DMS79 (cell line): ENCODE measurements at regions not wholly inside any gene's neighbourhood (a gene's known extent, or its start where the extent isn't known, plus 50 kb on each side); places are given as distances from the start of the nearest gene placed in this dataset.
"Not testable (repeated sequence)": the region's sequence is repeated elsewhere in the genome, so short reads cannot be mapped to it uniquely, and the experiment has no call there.

ENCODE experiments used
- DNase-seq: peaks from one replicate; lab custom pipeline; 2025; lab: John Stamatoyannopoulos, UW

DNA sequence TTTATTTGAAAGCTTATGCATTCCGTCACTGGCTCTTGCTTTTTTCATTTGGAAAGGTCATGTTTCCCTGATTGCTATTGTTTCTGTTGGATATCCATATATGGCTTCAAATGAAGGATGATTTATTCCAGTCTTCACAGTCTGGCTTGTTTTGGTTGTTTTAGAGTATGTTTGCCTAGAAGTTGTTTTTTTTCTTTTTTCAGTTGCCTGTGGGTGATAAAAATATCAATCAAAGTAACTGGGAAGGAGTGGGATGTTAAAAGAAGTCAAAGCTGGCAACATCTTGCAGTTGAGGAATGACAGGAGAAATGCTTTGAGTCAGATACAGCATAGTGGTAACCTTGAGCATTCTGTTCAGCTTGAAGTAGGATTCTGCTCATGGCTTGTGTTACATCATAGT is 610.5 kb downstream of the PLOD2 start:
- DNase-seq = no peak

DNA sequence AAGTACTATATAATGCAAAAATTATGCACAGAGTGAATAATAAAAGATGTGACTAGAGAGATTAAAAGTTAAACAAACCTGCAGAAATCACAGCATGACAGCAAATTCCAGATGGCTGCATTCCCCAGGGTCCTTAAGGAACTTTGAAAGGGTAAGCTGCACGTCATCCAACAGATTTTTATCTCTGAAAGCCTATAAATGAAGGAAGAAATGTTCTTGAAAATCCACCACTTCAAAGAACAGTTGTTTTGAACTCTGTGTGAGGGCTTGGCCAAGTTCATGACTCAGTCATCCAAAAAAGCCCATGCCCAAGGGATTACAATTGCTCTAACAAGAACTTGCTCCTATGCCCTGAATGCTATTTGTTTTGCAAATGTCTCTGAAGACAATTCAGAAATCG is 603.6 kb downstream of the PLOD2 start:
- no peak for DNase-seq

GRCh38 chr3:145578471-145578870 is 582.5 kb downstream of the PLOD2 start:
- no peak for DNase-seq

DNA sequence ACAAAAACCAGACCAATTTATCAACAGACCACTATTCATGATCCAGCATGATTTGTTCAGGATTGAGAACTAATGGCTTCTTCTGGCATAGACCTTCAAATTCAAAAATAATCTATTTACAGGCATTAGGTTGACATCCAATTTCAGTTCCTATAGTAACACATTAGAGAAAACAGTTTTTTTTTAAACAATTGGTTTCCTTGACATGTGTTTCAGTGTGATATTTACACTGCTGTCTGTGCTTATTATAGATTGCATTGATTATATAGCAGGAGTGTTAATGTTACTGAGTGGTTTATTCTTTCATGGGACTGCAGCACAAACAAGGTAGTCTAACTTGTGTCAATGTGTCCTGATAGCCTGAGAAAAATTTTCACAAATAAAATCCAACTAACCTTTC is 579.3 kb downstream of the PLOD2 start:
- DNase-seq = no peak

- no peak for DNase-seq
Measured at GRCh38 chr3:145604851-145605250, 556.1 kb downstream of the PLOD2 start.

DNA sequence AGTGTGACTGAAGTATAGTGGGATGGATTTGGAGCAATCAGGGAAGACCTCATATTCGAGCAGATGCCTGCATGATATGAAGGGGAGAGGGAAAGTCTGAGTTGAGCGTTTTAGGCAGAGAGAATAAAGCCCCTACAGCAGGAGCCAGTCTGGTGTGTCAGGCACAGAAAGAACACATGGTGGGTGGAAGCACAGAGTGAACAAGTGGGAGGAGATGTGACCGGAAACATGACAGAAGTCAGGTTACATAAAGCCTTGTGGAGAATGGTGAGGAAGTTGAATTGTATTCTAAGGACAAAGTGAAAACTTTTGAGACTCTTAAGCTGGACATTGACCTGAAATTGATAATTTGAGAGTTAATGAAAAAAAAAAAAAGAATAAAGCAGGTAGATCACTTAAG is 541.0 kb downstream of the PLOD2 start:
- no peak for DNase-seq

GRCh38 chr3:145620486-145620885 is 540.5 kb downstream of the PLOD2 start:
- DNase-seq = no peak

DNA sequence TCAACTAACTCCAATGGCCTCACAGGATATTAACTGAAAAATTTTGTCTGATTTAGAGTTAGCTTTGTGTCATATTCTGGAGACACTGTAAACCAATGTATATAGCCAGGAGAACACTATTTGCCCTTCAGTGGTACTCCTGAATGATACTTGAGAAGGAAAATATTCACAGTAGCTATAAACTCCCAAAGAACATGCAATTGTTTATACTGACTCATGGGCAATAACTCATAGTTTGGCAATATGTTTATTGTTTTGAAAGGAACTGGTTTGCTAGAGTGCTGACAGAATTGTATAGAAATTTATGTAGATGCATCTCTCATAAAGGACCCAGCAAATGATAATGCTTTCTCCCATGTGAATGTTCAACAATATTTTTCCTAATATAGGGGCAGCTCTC is 537.6 kb downstream of the PLOD2 start:
- DNase-seq = no peak

- DNase-seq = no peak
Measured at GRCh38 chr3:145628211-145628610, 532.8 kb downstream of the PLOD2 start.

GRCh38 chr3:145637105-145637504 is 523.9 kb downstream of the PLOD2 start:
- no peak for DNase-seq

DNA sequence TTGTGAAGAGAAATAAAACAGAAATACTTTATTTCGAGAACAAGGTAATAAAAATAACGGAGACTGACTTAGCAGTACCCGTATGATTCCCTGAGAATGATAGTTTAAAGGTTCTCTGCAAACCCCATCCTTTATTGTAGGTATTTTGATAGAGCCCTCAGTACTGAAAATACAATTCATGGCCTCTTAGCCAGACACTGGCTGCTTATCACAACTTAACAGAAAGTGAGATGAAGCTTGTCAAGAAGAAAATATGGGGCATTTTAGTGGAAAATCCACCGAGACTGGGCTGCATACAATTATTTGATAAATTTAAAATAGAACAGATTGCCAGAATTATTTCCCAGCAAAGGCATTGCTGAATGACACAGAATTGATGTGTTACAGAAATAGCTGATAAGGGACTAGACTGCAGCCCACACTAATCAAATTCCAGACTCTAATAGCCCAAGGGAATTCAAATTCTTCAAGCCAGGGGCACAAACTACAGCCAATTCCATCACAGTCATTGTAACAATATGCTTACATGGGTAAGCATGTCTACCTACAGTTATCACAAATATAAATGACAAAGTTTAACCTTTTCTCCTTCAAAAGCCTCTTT is 521.9 kb downstream of the PLOD2 start:
- DNase-seq = no peak

GRCh38 chr3:145639875-145640274 is 521.1 kb downstream of the PLOD2 start:
- no peak for DNase-seq

DNA sequence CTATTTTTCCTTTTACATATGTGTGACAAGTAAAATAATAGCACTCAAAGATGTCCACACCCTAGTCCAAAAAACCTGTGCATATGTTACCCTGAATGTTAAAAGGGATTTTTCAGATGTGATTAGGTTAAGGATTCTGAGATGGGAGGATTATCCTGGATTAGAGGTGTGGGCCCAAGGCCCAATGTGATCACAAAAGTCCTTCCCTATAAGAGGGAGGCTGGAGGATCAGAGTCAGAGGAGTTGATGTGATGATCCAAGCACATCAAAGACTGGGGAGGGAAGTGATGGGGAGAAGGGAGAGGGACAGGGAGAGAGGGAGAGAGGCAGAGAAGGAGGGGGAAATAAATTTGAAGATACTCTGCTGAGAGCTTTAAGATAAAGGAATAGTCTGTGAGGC is 512.6 kb downstream of the PLOD2 start:
- no peak for DNase-seq

DNA sequence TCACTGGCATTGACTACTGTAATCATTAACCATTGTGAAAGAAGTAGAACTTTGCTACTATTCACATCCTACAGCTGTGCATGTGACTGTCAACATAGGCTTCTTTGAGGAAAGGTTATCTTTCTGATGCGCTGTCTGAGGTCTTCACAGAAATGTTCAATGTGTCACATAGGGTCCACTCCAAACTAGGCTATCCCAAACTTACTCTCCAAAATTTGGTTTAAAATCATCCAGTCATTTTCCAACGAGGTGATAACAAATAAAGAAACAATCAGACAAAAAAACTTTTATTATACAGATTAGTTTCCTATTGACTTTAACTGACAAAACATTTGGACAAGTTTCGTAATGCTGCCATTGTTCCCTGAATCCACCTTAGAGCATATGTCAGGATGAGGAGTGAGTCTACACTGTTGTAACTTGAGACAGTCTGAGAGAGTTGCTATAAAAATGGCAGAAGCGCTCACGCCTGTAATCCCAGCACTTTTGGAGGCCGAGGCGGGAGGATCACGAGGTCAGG is 511.6 kb downstream of the PLOD2 start:
- DNase-seq = no peak

GRCh38 chr3:145650170-145650569 is 510.8 kb downstream of the PLOD2 start:
- no peak for DNase-seq

DNA sequence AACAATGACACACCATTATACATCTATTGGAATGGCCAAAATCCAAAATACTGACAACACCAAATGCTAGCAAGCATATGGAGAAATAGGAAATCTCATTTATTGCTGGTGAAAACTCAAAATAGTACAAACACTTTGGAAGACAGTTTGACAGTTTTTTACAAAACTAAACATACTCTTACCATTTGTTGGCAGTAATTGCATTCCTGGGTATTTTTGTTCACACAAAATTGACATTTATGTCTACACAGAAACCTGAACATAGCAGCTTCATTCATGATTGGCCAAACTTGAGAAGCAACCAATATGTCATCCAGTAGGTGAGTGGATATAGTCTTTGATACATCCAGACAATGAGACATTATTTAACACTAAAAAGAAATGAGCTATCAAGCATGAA is 489.9 kb downstream of the PLOD2 start:
- no peak for DNase-seq

DNA sequence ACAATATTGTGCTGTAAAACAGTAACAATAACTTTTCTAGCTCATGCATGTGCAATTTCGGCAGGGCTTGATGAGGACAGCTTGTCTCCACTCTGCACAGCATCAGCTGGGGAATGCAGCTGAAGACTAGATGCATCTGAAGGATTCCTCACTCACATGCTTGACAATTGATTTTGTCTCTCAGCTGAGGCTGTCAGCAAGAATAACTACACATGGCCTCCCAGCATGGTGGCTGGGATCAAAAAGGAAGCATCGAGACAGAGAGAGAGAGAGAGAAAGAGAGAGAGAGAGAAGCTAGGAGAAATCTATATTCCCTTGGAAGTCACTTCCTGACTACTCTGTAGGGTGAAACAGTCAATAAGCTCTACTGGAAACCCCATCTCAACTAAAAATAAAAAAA is 487.1 kb downstream of the PLOD2 start:
- DNase-seq = no peak

DNA sequence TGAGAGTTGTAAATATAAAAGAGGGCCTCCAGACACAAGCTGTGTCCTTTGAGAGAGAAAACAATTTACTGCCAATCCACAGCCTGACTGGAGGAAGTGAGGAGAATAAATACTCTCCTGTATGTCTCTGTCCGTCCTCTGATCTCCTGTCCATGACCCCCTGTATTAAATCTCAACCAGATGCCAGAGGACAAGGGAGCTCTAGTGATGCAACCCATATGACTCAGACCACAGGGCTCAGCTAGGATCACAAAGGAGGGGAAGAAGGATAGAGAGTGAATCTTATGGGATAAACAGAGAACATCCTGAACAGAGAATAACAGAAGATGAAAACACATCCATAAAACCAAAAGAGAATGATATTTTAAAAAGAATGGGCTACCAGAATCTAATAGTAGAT is 482.6 kb downstream of the PLOD2 start:
- no peak for DNase-seq

- DNase-seq = no peak
Measured at GRCh38 chr3:145681181-145681580, 479.8 kb downstream of the PLOD2 start.

GRCh38 chr3:145687978-145688377 is 473.0 kb downstream of the PLOD2 start:
- DNase-seq = not testable (repeated sequence)

DNA sequence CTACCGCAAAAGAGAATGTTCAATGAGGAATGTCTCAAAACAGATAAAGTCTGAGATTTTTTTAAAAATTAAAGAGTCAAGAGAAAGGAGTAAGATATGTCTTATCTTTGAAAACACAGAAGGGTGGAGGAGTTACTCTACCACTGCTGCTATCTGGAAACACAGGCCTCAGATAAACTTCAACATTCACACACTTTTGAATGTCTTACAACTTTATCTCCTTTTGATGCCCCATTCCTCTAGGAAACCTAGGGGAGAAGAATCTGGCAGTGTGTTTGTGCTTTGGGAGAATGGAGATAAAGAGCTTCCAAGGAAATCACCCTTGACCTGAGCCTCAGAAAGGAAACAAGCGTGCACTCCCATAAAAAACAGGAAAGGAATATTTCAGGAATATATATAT is 468.2 kb downstream of the PLOD2 start:
- no peak for DNase-seq

- no peak for DNase-seq
Measured at GRCh38 chr3:145696011-145696410, 465.0 kb downstream of the PLOD2 start.

- DNase-seq = no peak
Measured at GRCh38 chr3:145698250-145698649, 462.7 kb downstream of the PLOD2 start.

- no peak for DNase-seq
Measured at GRCh38 chr3:145698749-145699148, 462.2 kb downstream of the PLOD2 start.

- DNase-seq = no peak
Measured at GRCh38 chr3:145704020-145704419, 457.0 kb downstream of the PLOD2 start.
